ENCODE measurements at regions not wholly inside any gene's neighbourhood (a gene's known extent, or its start where the extent isn't known, plus 50 kb on each side); places are given as distances from the start of the nearest gene placed in this dataset.
A peak's percentile ranks its signal among the peaks of the same experiment; 100 is the strongest.

GRCh38 chr7:51459809-51460208 lies 143.2 kb upstream of the COBL start:
- ATAC-seq (replicated peaks), result no peak
- no peaks in the 10 kb centered on the region for H3K27me3 Mint-ChIP-seq
- peaks cover 0 to 3% of the 10 kb centered on the region in 2 donors for H3K9me3 Mint-ChIP-seq
- no peak for DNase-seq
- no peak overlapping the region for H3K4me3 Mint-ChIP-seq
- H3K27ac Mint-ChIP-seq, result no peak overlapping the region
- H3K36me3 Mint-ChIP-seq (ENCODE audit: insufficient read depth), result no peaks in the 10 kb centered on the region
- no peaks in the 10 kb centered on the region for H3K4me1 Mint-ChIP-seq (ENCODE audit: low read depth in 2 of 2)

- H3K9me3 Mint-ChIP-seq, result no peaks in the 10 kb centered on the region
- H3K36me3 Mint-ChIP-seq (ENCODE audit: insufficient read depth), result no peaks in the 10 kb centered on the region
- H3K4me1 Mint-ChIP-seq (ENCODE audit: low read depth in 2 of 2), result no peaks in the 10 kb centered on the region
- DNase-seq (no peak), ATAC-seq (replicated peaks) (no peak)
- H3K27ac Mint-ChIP-seq, result no peak overlapping the region
- no peaks in the 10 kb centered on the region for H3K27me3 Mint-ChIP-seq
- H3K4me3 Mint-ChIP-seq, result no peak overlapping the region
These were observed 142.1 kb upstream of the COBL start for GRCh38 chr7:51458693-51459092.

- Mint-ChIP-seq H3K4me3 (no peak overlapping the region), H3K9me3 (no peaks in the 10 kb centered on the region), H3K36me3 (ENCODE audit: insufficient read depth) (no peaks in the 10 kb centered on the region), H3K4me1 (ENCODE audit: low read depth in 2 of 2) (no peaks in the 10 kb centered on the region), H3K27me3 (no peaks in the 10 kb centered on the region), H3K27ac (no peak overlapping the region)
- DNase-seq (no peak), ATAC-seq (replicated peaks) (no peak)
These were observed 140.5 kb upstream of the COBL start for GRCh38 chr7:51457079-51457478.

- Mint-ChIP-seq H3K9me3 (no peaks in the 10 kb centered on the region), H3K27me3 (no peaks in the 10 kb centered on the region), H3K27ac (no peak overlapping the region), H3K4me3 (no peak overlapping the region), H3K36me3 (ENCODE audit: insufficient read depth) (no peaks in the 10 kb centered on the region), H3K4me1 (ENCODE audit: low read depth in 2 of 2) (no peaks in the 10 kb centered on the region)
- DNase-seq (no peak), ATAC-seq (replicated peaks) (no peak)
These were observed 139.9 kb upstream of the COBL start for GRCh38 chr7:51456431-51457060.

- no peaks in the 10 kb centered on the region for H3K27me3 Mint-ChIP-seq
- no peak overlapping the region for H3K27ac Mint-ChIP-seq
- no peak overlapping the region for H3K4me3 Mint-ChIP-seq
- H3K9me3 Mint-ChIP-seq, result no peaks in the 10 kb centered on the region
- no peaks in the 10 kb centered on the region for H3K36me3 Mint-ChIP-seq (ENCODE audit: insufficient read depth)
- H3K4me1 Mint-ChIP-seq (ENCODE audit: low read depth in 2 of 2), result no peaks in the 10 kb centered on the region
- DNase-seq (no peak), ATAC-seq (replicated peaks) (no peak)
These were observed 139.3 kb upstream of the COBL start for GRCh38 chr7:51455948-51456347.

- H3K4me1 Mint-ChIP-seq (ENCODE audit: low read depth in 2 of 2), result no peaks in the 10 kb centered on the region
- no peak overlapping the region for H3K27ac Mint-ChIP-seq
- no peaks in the 10 kb centered on the region for H3K36me3 Mint-ChIP-seq (ENCODE audit: insufficient read depth)
- no peak for ATAC-seq (replicated peaks)
- DNase-seq, result no peak
- H3K9me3 Mint-ChIP-seq, result peaks cover 0 to 4% of the 10 kb centered on the region in 2 donors
- no peaks in the 10 kb centered on the region for H3K27me3 Mint-ChIP-seq
- H3K4me3 Mint-ChIP-seq, result no peak overlapping the region
These were observed 138.9 kb upstream of the COBL start for GRCh38 chr7:51455513-51455912.

- H3K36me3 Mint-ChIP-seq (ENCODE audit: insufficient read depth), result no peaks in the 10 kb centered on the region
- no peak overlapping the region for H3K27ac Mint-ChIP-seq
- peaks cover 0 to 8% of the 10 kb centered on the region in 2 donors for H3K9me3 Mint-ChIP-seq
- H3K4me3 Mint-ChIP-seq, result no peak overlapping the region
- no peaks in the 10 kb centered on the region for H3K27me3 Mint-ChIP-seq
- ATAC-seq (replicated peaks) (no peak), DNase-seq (no peak)
- H3K4me1 Mint-ChIP-seq (ENCODE audit: low read depth in 2 of 2), result no peaks in the 10 kb centered on the region
These were observed 138.5 kb upstream of the COBL start for GRCh38 chr7:51455086-51455485.

GRCh38 chr7:51452694-51453093 lies 136.1 kb upstream of the COBL start:
- no peak overlapping the region for H3K4me3 Mint-ChIP-seq
- no peak overlapping the region for H3K27ac Mint-ChIP-seq
- peaks cover 0 to 9% of the 10 kb centered on the region in 2 donors for H3K9me3 Mint-ChIP-seq
- ATAC-seq (replicated peaks), result no peak
- DNase-seq, result no peak
- no peaks in the 10 kb centered on the region for H3K4me1 Mint-ChIP-seq (ENCODE audit: low read depth in 2 of 2)
- H3K27me3 Mint-ChIP-seq, result no peaks in the 10 kb centered on the region
- H3K36me3 Mint-ChIP-seq (ENCODE audit: insufficient read depth), result no peaks in the 10 kb centered on the region

- no peak for ATAC-seq (replicated peaks)
- no peak overlapping the region for H3K27ac Mint-ChIP-seq
- DNase-seq, result no peak
- H3K9me3 Mint-ChIP-seq, result peaks cover 0 to 9% of the 10 kb centered on the region in 2 donors
- no peaks in the 10 kb centered on the region for H3K27me3 Mint-ChIP-seq
- peaks cover 0 to 1% of the 10 kb centered on the region in 2 donors for H3K4me1 Mint-ChIP-seq (ENCODE audit: low read depth in 2 of 2)
- H3K36me3 Mint-ChIP-seq (ENCODE audit: insufficient read depth), result no peaks in the 10 kb centered on the region
- H3K4me3 Mint-ChIP-seq, result no peak overlapping the region
These were observed 135.3 kb upstream of the COBL start for GRCh38 chr7:51451751-51452476.

GRCh38 chr7:51450541-51450940 lies 133.9 kb upstream of the COBL start:
- H3K27ac Mint-ChIP-seq, result no peak overlapping the region
- peaks cover 0 to 9% of the 10 kb centered on the region in 2 donors for H3K9me3 Mint-ChIP-seq
- ATAC-seq (replicated peaks) (no peak), DNase-seq (no peak)
- H3K27me3 Mint-ChIP-seq, result no peaks in the 10 kb centered on the region
- peaks cover 0 to 1% of the 10 kb centered on the region in 2 donors for H3K4me1 Mint-ChIP-seq (ENCODE audit: low read depth in 2 of 2)
- H3K4me3 Mint-ChIP-seq, result no peak overlapping the region
- H3K36me3 Mint-ChIP-seq (ENCODE audit: insufficient read depth), result no peaks in the 10 kb centered on the region

GRCh38 chr7:51446785-51447184 lies 130.2 kb upstream of the COBL start:
- H3K4me3 Mint-ChIP-seq, result no peak overlapping the region
- no peak for ATAC-seq (replicated peaks)
- H3K9me3 Mint-ChIP-seq, result peaks cover 5 to 18% of the 10 kb centered on the region in 2 donors
- no peaks in the 10 kb centered on the region for H3K36me3 Mint-ChIP-seq (ENCODE audit: insufficient read depth)
- no peak for DNase-seq
- no peaks in the 10 kb centered on the region for H3K27me3 Mint-ChIP-seq
- H3K27ac Mint-ChIP-seq, result no peak overlapping the region
- peaks cover 0 to 1% of the 10 kb centered on the region in 2 donors for H3K4me1 Mint-ChIP-seq (ENCODE audit: low read depth in 2 of 2)

GRCh38 chr7:51446356-51446755 lies 129.7 kb upstream of the COBL start:
- no peaks in the 10 kb centered on the region for H3K36me3 Mint-ChIP-seq (ENCODE audit: insufficient read depth)
- no peak for ATAC-seq (replicated peaks)

GRCh38 chr7:51444936-51445335 lies 128.3 kb upstream of the COBL start:
- H3K4me3 Mint-ChIP-seq, result no peak overlapping the region
- DNase-seq, result no peak
- H3K9me3 Mint-ChIP-seq, result peaks cover 5 to 9% of the 10 kb centered on the region in 2 donors
- ATAC-seq (replicated peaks), result no peak
- H3K4me1 Mint-ChIP-seq (ENCODE audit: low read depth in 2 of 2), result peaks cover 0 to 1% of the 10 kb centered on the region in 2 donors
- H3K36me3 Mint-ChIP-seq (ENCODE audit: insufficient read depth), result no peaks in the 10 kb centered on the region
- H3K27ac Mint-ChIP-seq, result no peak overlapping the region
- H3K27me3 Mint-ChIP-seq, result no peaks in the 10 kb centered on the region

More at GRCh38 chr7:51446356-51446755, 129.7 kb upstream of the COBL start:
- DNase-seq, result no peak
- no peak overlapping the region for H3K27ac Mint-ChIP-seq
- no peak overlapping the region for H3K4me3 Mint-ChIP-seq
- peaks cover 5 to 18% of the 10 kb centered on the region in 2 donors for H3K9me3 Mint-ChIP-seq
- H3K27me3 Mint-ChIP-seq, result no peaks in the 10 kb centered on the region
- peaks cover 0 to 1% of the 10 kb centered on the region in 2 donors for H3K4me1 Mint-ChIP-seq (ENCODE audit: low read depth in 2 of 2)

- DNase-seq (peak in 1 of 3 experiments; percentile 2), ATAC-seq (replicated peaks) (no peak)
- Mint-ChIP-seq H3K27me3 (peaks cover 5 to 10% of the 10 kb centered on the region in 2 donors), H3K36me3 (ENCODE audit: insufficient read depth) (no peaks in the 10 kb centered on the region), H3K4me3 (no peak overlapping the region), H3K4me1 (ENCODE audit: low read depth in 2 of 2) (no peaks in the 10 kb centered on the region), H3K27ac (no peak overlapping the region), H3K9me3 (peaks cover 0 to 5% of the 10 kb centered on the region in 2 donors)
These were observed 114.0 kb upstream of the COBL start for GRCh38 chr7:51430480-51431086.
